ENCODE measurements at regions not wholly inside any gene's neighbourhood (a gene's known extent, or its start where the extent isn't known, plus 50 kb on each side); places are given as distances from the start of the nearest gene placed in this dataset.

DNA sequence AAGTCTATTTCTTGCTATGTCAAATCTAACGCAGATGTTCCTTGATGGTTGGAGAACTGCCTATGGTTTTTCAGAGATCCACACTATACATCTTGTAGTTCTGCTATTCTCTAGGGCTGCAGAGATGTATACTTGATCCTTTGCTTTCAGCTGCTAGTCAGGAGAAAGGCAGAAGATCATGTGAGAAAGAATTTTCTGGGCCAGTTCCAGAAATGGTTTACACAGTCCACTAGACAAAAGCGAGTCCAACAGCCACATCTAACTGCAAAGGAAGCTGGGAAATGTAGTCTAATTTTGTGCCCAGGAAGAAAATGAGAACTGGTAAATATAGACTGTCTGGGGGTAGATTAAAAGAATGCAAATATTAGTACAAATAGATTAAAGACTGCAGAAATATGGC is 394.3 kb upstream of the SLIT2 start:
- no peaks in the 10 kb centered on the region for H3K79me1 ChIP-seq (ENCODE audit: insufficient read depth, low read depth, low read length, poor library complexity, severe bottlenecking)
- TF ChIP-seq, protein P1, sequence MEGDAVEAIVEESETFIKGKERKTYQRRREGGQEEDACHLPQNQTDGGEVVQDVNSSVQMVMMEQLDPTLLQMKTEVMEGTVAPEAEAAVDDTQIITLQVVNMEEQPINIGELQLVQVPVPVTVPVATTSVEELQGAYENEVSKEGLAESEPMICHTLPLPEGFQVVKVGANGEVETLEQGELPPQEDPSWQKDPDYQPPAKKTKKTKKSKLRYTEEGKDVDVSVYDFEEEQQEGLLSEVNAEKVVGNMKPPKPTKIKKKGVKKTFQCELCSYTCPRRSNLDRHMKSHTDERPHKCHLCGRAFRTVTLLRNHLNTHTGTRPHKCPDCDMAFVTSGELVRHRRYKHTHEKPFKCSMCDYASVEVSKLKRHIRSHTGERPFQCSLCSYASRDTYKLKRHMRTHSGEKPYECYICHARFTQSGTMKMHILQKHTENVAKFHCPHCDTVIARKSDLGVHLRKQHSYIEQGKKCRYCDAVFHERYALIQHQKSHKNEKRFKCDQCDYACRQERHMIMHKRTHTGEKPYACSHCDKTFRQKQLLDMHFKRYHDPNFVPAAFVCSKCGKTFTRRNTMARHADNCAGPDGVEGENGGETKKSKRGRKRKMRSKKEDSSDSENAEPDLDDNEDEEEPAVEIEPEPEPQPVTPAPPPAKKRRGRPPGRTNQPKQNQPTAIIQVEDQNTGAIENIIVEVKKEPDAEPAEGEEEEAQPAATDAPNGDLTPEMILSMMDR (conservative IDR thresholded peaks at IDR 0.05), result no peak
- H3K56ac ChIP-seq (ENCODE audit: insufficient read length, low read depth, low read length), result no peak overlapping the region
- no peak overlapping the region for H2BK20ac ChIP-seq (ENCODE audit: low read depth, low read length, poor library complexity, severe bottlenecking)
- no peak overlapping the region for H2BK12ac ChIP-seq (ENCODE audit: insufficient read length, low read depth, low read length)
- peaks cover 2 to 3% of the 10 kb centered on the region in 2 experiments; a peak in 4 of 5 replicates for H3K9me3 Mint-ChIP-seq
- H3K27me3 Mint-ChIP-seq (ENCODE audit: low read depth), result no peaks in the 10 kb centered on the region; the same call in 1 of the 2 replicates
- no peak overlapping the region for H2BK15ac ChIP-seq (ENCODE audit: low read depth, low read length)
- H3K36me3 Mint-ChIP-seq (ENCODE audit: insufficient read depth in 1 of 3, low read depth in 3 of 3), result peaks cover 0 to 2% (median 0%) of the 10 kb centered on the region in 3 experiments; a peak in 1 of 7 replicates
- H3K4ac ChIP-seq (ENCODE audit: low read depth, low read length), result no peak overlapping the region
- no peak overlapping the region for H3K9ac ChIP-seq (ENCODE audit: extremely low read depth, insufficient read length, low read length)
- no peak overlapping the region for H4K8ac ChIP-seq (replicated peaks; ENCODE audit: insufficient read length, low read depth, low read length)
- H3K27ac Mint-ChIP-seq, result no peak overlapping the region
- no peaks in the 10 kb centered on the region for H3K79me2 ChIP-seq (ENCODE audit: insufficient read depth, low read length)
- no peak overlapping the region for H2BK5ac ChIP-seq (ENCODE audit: insufficient read length, low read length)
- no peak overlapping the region for H2AK5ac ChIP-seq (ENCODE audit: insufficient read length, low read length)
- H3K27me3 ChIP-seq (ENCODE audit: insufficient read depth, low read length), result no peaks in the 10 kb centered on the region
- no peak overlapping the region for H2BK120ac ChIP-seq (ENCODE audit: low read depth, low read length, poor library complexity, severe bottlenecking)
- no peak overlapping the region for H4K91ac ChIP-seq (ENCODE audit: insufficient read length, low read depth, low read length)
- H3K23me2 ChIP-seq (ENCODE audit: insufficient read length, low read depth, low read length, poor library complexity, severe bottlenecking), result no peaks in the 10 kb centered on the region
- no peak overlapping the region for H3K14ac ChIP-seq (ENCODE audit: insufficient read depth, low read length)
- H3K4me3 Mint-ChIP-seq, result no peak overlapping the region
- H3K27ac ChIP-seq (ENCODE audit: insufficient read length, low read depth, low read length), result no peak overlapping the region
- H2AFZ ChIP-seq (ENCODE audit: low read length), result no peak overlapping the region
- H3K9me3 ChIP-seq (ENCODE audit: control insufficient read depth, low read depth, low read length), result no peaks in the 10 kb centered on the region
- H3T11ph ChIP-seq (ENCODE audit: low read length), result no peak overlapping the region
- H3K4me1 ChIP-seq (ENCODE audit: insufficient read depth, low read length), result no peaks in the 10 kb centered on the region
- H3K18ac ChIP-seq (ENCODE audit: insufficient read length, low read depth, low read length), result no peak overlapping the region
- H3K4me1 Mint-ChIP-seq, result no peaks in the 10 kb centered on the region
- no peak overlapping the region for H4K5ac ChIP-seq (ENCODE audit: insufficient read length, low read depth, low read length)
- DNase-seq, result no peak
- WGBS (ENCODE audit: extremely low coverage, insufficient read length, low lambda C conversion rate), result no CpG with 5 or more reads among the region's 2 CpGs
- H3K23ac ChIP-seq (ENCODE audit: insufficient read length, low read depth, low read length), result no peak overlapping the region
- H4K20me1 ChIP-seq (ENCODE audit: control insufficient read depth, insufficient read depth, insufficient read length), result no peaks in the 10 kb centered on the region
- no peak overlapping the region for H3K4me2 ChIP-seq (ENCODE audit: insufficient read depth, insufficient read length, low read length)
